ENCODE measurements at regions not wholly inside any gene's neighbourhood (a gene's known extent, or its start where the extent isn't known, plus 50 kb on each side); places are given as distances from the start of the nearest gene placed in this dataset.

GRCh38 chr18:67600181-67601180 is 84.0 kb upstream of the DSEL start:
- no peak for DNase-seq

DNA sequence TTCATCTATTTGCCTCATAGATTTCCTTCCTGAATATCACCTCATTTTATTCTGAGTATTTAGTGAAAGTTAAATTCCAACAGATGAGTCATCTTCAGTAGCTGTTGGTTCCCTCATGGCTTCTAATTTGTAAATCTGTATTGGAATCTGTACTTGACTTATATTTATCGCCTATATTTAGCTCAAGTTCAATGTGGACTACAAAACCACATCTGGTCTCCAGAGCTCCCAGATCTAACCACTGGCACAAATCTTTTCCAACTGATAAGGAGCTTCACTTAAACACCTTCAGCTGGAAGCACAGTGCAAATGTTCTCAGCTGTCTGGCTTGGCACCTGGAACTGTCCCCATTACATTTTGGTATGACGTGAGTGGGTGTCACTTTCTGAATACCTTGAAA is 82.8 kb upstream of the DSEL start:
- no peak for DNase-seq

- no peak for DNase-seq
These were observed 81.2 kb upstream of the DSEL start for GRCh38 chr18:67597759-67598158.

DNA sequence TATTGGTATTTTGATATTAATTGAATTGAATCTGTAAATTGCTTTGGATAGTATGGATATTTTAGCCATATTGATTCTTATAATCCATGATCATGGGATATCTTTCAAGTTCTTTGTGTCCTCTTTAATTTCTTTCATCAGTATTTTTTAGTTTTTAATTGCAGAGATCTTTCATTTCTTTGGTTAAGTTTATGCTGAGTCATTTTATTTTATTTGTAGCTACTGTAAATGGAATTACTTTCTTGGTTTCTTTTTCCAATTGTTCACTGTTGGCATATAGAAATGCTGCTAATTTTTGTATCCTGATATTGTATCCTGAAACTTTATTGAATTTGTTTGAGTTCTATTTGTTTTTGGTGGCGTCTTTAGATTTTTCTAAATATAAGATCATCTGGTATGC is 79.5 kb upstream of the DSEL start:
- no peak for DNase-seq

GRCh38 chr18:67590571-67591141 is 74.1 kb upstream of the DSEL start:
- DNase-seq: peak in 1 of 51 donors; percentile 5

GRCh38 chr18:67589325-67589724 is 72.8 kb upstream of the DSEL start:
- no peak for DNase-seq

GRCh38 chr18:67586101-67586500 is 69.6 kb upstream of the DSEL start:
- no peak for DNase-seq

- DNase-seq: no peak
These were observed 67.1 kb upstream of the DSEL start for GRCh38 chr18:67583621-67584020.

DNA sequence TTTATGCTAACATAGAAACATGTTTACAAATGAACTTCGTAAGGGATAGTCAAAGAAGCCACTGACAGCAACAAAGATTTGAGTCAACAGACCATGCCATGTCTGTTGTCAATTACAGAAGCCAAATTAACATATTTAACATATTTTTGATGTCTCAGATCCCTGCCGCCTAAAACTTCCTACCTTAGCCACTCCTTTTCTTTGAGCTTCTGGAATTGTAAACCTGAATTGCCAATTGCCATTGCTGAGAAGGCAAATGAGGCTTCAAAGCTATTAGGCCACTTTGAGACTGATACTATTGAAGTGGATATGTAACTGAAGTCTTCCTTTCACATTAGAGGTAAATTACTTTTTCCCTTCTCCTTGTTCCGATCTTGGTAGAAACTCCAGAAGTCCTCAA is 66.0 kb upstream of the DSEL start:
- DNase-seq: no peak

- no peak for DNase-seq
These were observed 64.7 kb upstream of the DSEL start for GRCh38 chr18:67581178-67581577.

- DNase-seq: no peak
These were observed 60.9 kb upstream of the DSEL start for GRCh38 chr18:67577386-67577785.

DNA sequence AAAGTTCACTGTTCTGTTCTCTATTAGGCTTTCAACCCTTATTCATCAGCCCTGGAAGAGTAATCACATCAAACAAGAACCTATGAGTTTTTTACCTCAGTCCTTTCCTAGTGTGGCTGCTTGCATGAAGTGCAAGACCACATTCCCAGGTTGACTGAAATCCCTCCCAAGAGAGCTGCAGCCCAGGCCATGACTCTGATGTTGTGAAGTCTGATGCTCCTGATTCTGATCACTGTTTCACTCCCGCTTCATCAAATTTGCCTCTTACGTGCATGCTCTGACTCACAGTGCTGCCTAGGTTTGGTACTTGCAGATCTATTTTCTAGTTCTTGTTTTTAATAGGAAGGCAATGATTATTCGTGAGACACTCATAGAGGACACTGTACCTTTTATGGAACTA is 58.2 kb upstream of the DSEL start:
- no peak for DNase-seq

DNA sequence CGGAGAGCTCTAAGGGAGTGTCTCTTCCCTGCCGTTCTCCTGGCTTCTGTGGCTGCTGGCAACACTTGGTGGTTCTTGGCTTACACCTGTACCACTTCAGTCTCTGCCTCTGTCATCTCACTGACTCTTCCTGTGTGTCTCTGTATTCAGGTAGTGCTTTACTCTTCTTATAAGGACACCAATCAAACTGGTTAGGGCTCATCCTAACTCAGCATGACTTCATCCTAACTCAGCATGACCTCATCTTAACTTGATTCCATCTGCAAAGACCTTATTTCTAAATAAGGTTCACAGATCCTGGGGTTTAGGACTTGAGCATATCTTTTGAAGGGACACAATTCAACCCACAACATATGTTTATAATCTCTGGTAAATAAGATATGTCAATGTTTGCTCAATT is 51.6 kb upstream of the DSEL start:
- no peak for DNase-seq
